ENCODE measurements at regions not wholly inside any gene's neighbourhood (a gene's known extent, or its start where the extent isn't known, plus 50 kb on each side); places are given as distances from the start of the nearest gene placed in this dataset.

- Histone ChIP-seq H3K9ac (no peak overlapping the region), H3K4me1 (ENCODE audit: low read depth, poor library complexity, severe bottlenecking) (no peaks in the 10 kb centered on the region), H3K4me3 (IDR thresholded peaks at IDR 0.05; ENCODE audit: insufficient read depth, low read depth, low read length) (no peak overlapping the region), H4K20me1 (ENCODE audit: insufficient read depth) (no peaks in the 10 kb centered on the region), H3K27ac (no peak overlapping the region), H3K4me2 (no peak overlapping the region), H3K79me2 (ENCODE audit: insufficient read depth, low read depth) (no peaks in the 10 kb centered on the region), H2AFZ (ENCODE audit: low read depth) (no peak overlapping the region), H3K36me3 (ENCODE audit: insufficient read depth) (no peaks in the 10 kb centered on the region), H3K27me3 (ENCODE audit: insufficient read depth, low read depth) (no peaks in the 10 kb centered on the region)
- TF ChIP-seq, protein P1, sequence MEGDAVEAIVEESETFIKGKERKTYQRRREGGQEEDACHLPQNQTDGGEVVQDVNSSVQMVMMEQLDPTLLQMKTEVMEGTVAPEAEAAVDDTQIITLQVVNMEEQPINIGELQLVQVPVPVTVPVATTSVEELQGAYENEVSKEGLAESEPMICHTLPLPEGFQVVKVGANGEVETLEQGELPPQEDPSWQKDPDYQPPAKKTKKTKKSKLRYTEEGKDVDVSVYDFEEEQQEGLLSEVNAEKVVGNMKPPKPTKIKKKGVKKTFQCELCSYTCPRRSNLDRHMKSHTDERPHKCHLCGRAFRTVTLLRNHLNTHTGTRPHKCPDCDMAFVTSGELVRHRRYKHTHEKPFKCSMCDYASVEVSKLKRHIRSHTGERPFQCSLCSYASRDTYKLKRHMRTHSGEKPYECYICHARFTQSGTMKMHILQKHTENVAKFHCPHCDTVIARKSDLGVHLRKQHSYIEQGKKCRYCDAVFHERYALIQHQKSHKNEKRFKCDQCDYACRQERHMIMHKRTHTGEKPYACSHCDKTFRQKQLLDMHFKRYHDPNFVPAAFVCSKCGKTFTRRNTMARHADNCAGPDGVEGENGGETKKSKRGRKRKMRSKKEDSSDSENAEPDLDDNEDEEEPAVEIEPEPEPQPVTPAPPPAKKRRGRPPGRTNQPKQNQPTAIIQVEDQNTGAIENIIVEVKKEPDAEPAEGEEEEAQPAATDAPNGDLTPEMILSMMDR (conservative IDR thresholded peaks at IDR 0.05; ENCODE audit: low read depth, low read length), result no peak
Observed at GRCh38 chr14:86533834-86534233, 1003.9 kb downstream of the FLRT2 start.

GRCh38 chr14:86532219-86532618 is 1002.3 kb downstream of the FLRT2 start:
- Histone ChIP-seq H3K4me1 (ENCODE audit: low read depth, poor library complexity, severe bottlenecking) (no peaks in the 10 kb centered on the region), H3K79me2 (ENCODE audit: insufficient read depth, low read depth) (no peaks in the 10 kb centered on the region), H3K27me3 (ENCODE audit: insufficient read depth, low read depth) (no peaks in the 10 kb centered on the region), H4K20me1 (ENCODE audit: insufficient read depth) (no peaks in the 10 kb centered on the region), H3K9ac (no peak overlapping the region), H3K36me3 (ENCODE audit: insufficient read depth) (no peaks in the 10 kb centered on the region), H3K4me2 (no peak overlapping the region), H3K4me3 (IDR thresholded peaks at IDR 0.05; ENCODE audit: insufficient read depth, low read depth, low read length) (no peak overlapping the region), H2AFZ (ENCODE audit: low read depth) (no peak overlapping the region), H3K27ac (no peak overlapping the region)
- TF ChIP-seq, protein P1 (conservative IDR thresholded peaks at IDR 0.05; ENCODE audit: low read depth, low read length), result no peak

DNA sequence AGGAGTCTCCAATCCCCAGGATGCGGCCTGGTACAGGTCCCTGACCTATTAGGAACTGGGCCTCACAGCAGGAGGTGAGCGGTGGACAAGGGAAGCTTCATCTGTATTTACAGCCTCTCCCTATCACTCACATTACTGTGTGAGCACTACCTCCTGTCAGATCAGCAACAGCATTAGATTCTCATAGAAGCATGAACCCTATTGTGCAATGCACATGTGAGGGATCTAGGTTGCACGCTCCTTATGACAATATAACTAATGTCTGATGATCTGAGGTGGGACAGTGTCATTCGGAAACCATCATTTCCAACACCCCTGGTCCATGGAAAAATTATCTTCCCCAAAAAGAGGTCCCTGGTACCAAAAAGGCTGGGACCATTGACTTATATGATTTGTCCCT is 1000.5 kb downstream of the FLRT2 start:
- no peaks in the 10 kb centered on the region for H3K27me3 ChIP-seq (ENCODE audit: insufficient read depth, low read depth)
- no peaks in the 10 kb centered on the region for H3K79me2 ChIP-seq (ENCODE audit: insufficient read depth, low read depth)
- no peak overlapping the region for H3K9ac ChIP-seq
- H2AFZ ChIP-seq (ENCODE audit: low read depth), result no peak overlapping the region
- no peaks in the 10 kb centered on the region for H3K4me1 ChIP-seq (ENCODE audit: low read depth, poor library complexity, severe bottlenecking)
- H3K36me3 ChIP-seq (ENCODE audit: insufficient read depth), result no peaks in the 10 kb centered on the region
- H3K4me2 ChIP-seq, result no peak overlapping the region
- no peak overlapping the region for H3K4me3 ChIP-seq (IDR thresholded peaks at IDR 0.05; ENCODE audit: insufficient read depth, low read depth, low read length)
- TF ChIP-seq, protein P1 (conservative IDR thresholded peaks at IDR 0.05; ENCODE audit: low read depth, low read length), result no peak
- no peaks in the 10 kb centered on the region for H4K20me1 ChIP-seq (ENCODE audit: insufficient read depth)
- H3K27ac ChIP-seq, result no peak overlapping the region

DNA sequence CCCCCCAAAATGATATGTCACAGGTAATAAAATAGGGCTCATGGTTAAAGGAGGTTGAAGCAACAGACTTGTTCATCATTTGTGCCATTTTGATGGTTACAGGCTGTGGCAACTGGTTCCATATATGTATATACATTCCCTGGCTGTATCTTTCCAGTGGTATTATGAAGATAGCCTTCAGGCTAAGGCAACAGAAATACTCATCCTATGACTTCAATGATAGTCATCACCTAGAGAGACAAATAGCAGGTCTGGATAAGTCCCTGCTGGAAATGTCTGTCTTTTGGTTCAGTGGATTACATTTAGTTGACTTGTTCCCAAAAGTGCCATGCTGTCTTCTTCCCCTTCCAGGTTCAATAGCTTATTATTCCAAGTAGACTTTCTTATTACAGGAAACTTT is 997.4 kb downstream of the FLRT2 start:
- H3K36me3 ChIP-seq (ENCODE audit: insufficient read depth), result no peaks in the 10 kb centered on the region
- no peaks in the 10 kb centered on the region for H3K27me3 ChIP-seq (ENCODE audit: insufficient read depth, low read depth)
- no peak overlapping the region for H3K4me2 ChIP-seq
- no peak overlapping the region for H2AFZ ChIP-seq (ENCODE audit: low read depth)
- no peak overlapping the region for H3K4me3 ChIP-seq (IDR thresholded peaks at IDR 0.05; ENCODE audit: insufficient read depth, low read depth, low read length)
- no peak overlapping the region for H3K27ac ChIP-seq
- H4K20me1 ChIP-seq (ENCODE audit: insufficient read depth), result no peaks in the 10 kb centered on the region
- H3K9ac ChIP-seq, result no peak overlapping the region
- H3K79me2 ChIP-seq (ENCODE audit: insufficient read depth, low read depth), result no peaks in the 10 kb centered on the region
- TF ChIP-seq, protein P1 (conservative IDR thresholded peaks at IDR 0.05; ENCODE audit: low read depth, low read length), result no peak
- H3K4me1 ChIP-seq (ENCODE audit: low read depth, poor library complexity, severe bottlenecking), result no peaks in the 10 kb centered on the region

Data from KMS-11 (cell line).